ENCODE measurements at regions not wholly inside any gene's neighbourhood (a gene's known extent, or its start where the extent isn't known, plus 50 kb on each side); places are given as distances from the start of the nearest gene placed in this dataset.

- no peaks in the 10 kb centered on the region for H3K9me3 ChIP-seq (ENCODE audit: low read length)
- TF ChIP-seq ZBTB38 (CRISPR knock-in tag; IDR thresholded peaks at IDR 0.05) = no peak
- TF ChIP-seq HOXD1 (CRISPR knock-in tag; IDR thresholded peaks at IDR 0.05) = no peak
- TF ChIP-seq NR1H2 (CRISPR knock-in tag; IDR thresholded peaks at IDR 0.05; ENCODE audit: borderline replicate concordance, low read depth) = no peak
- no peak for TF ChIP-seq CREB1 (IDR thresholded peaks at IDR 0.05)
- no peak for TF ChIP-seq CREB1 (CRISPR knock-in tag; IDR thresholded peaks at IDR 0.05)
- no peak for TF ChIP-seq SPEN (CRISPR knock-in tag; IDR thresholded peaks at IDR 0.05; ENCODE audit: low read depth)
- no peak for TF ChIP-seq ZMYM3 (CRISPR knock-in tag; IDR thresholded peaks at IDR 0.05)
- TF ChIP-seq ZNF775 (CRISPR knock-in tag; IDR thresholded peaks at IDR 0.05; ENCODE audit: borderline replicate concordance) = no peak
- TF ChIP-seq ZNF33A (CRISPR knock-in tag; IDR thresholded peaks at IDR 0.05; ENCODE audit: borderline replicate concordance) = no peak
- no peak for TF ChIP-seq NFRKB (IDR thresholded peaks at IDR 0.05)
- no peak for TF ChIP-seq ZBTB26 (CRISPR knock-in tag; IDR thresholded peaks at IDR 0.05; ENCODE audit: borderline replicate concordance)
- no peak for TF ChIP-seq KLF13 (CRISPR knock-in tag; IDR thresholded peaks at IDR 0.05)
- TF ChIP-seq ZNF576 (CRISPR knock-in tag; IDR thresholded peaks at IDR 0.05) = no peak
- no peak for TF ChIP-seq NFATC3 (CRISPR knock-in tag; IDR thresholded peaks at IDR 0.05)
- no peak for TF ChIP-seq ZBTB34 (CRISPR knock-in tag; IDR thresholded peaks at IDR 0.05)
- TF ChIP-seq ZNF280B (CRISPR knock-in tag; IDR thresholded peaks at IDR 0.05; ENCODE audit: borderline replicate concordance) = no peak
- no peak for TF ChIP-seq TMF1 (CRISPR knock-in tag; IDR thresholded peaks at IDR 0.05; ENCODE audit: low read depth)
- no peak for TF ChIP-seq TBP (CRISPR knock-in tag; IDR thresholded peaks at IDR 0.05)
- TF ChIP-seq JARID2 (CRISPR knock-in tag; IDR thresholded peaks at IDR 0.05; ENCODE audit: insufficient replicate concordance) = no peak
- TF ChIP-seq ZNF772 (CRISPR knock-in tag; IDR thresholded peaks at IDR 0.05) = no peak
- no peaks in the 10 kb centered on the region for H3K27me3 ChIP-seq (ENCODE audit: control insufficient read depth in 1 of 2, insufficient read depth in 2 of 2, low read length in 2 of 2)
- ATAC-seq = no peak
- no peaks in the 10 kb centered on the region for H3K36me3 ChIP-seq (replicated peaks in 1 of 2; ENCODE audit: control insufficient read depth in 1 of 2, insufficient read depth in 2 of 2, low read length in 2 of 2)
- H3K9ac ChIP-seq (ENCODE audit: insufficient read depth, low read depth, low read length) = no peak overlapping the region
- no peak for FAIRE-seq
- H3K4me2 ChIP-seq (ENCODE audit: low read depth, low read length) = no peak overlapping the region
- no TSS peak for BruUV-seq (replicated peaks)
- intact Hi-C loops (cut with micrococcal nuclease; ENCODE audit: unreplicated experiment) = no loop called here
- in situ Hi-C loops (cut with HindIII; ENCODE audit: extremely low pct_ligation_motif_present, low pct_unique_long_range_greater_than_20kb) = no loop called here
- no peaks in the 10 kb centered on the region for H3K4me1 ChIP-seq (ENCODE audit: insufficient read depth, low read length)
- WGBS (ENCODE audit: low lambda C conversion rate) = 0% methylated on average over 2 of the region's 2 CpGs
- H4K20me1 ChIP-seq (ENCODE audit: insufficient read depth, low read length) = no peaks in the 10 kb centered on the region
- POLR2A ChIA-PET = no interaction called here
- no peak overlapping the region for H2AFZ ChIP-seq (ENCODE audit: low read length)
- CTCF ChIA-PET (ENCODE audit: low intra/inter-chr PET ratio, low total read pairs) = no interaction called here
- DNase-seq (ENCODE audit: low spot score) = no peak
- H3K27ac ChIP-seq (ENCODE audit: extremely low read length, insufficient read depth, low read length) = no peak overlapping the region
- no peak overlapping the region for H3K4me3 ChIP-seq (replicated peaks in 1 of 3; ENCODE audit: insufficient read depth in 1 of 3, low read depth in 2 of 3, low read length in 3 of 3)
- no peaks in the 10 kb centered on the region for H3K79me2 ChIP-seq (ENCODE audit: insufficient read depth, low read length)
These were observed 138.8 kb downstream of the TFAP2A start for GRCh38 chr6:10276106-10276505.

All from HepG2 (cell line).